Inferior parietal cortex (tissue), 1 donor: ENCODE measurements at regions not wholly inside any gene's neighbourhood (a gene's known extent, or its start where the extent isn't known, plus 50 kb on each side); places are given as distances from the start of the nearest gene placed in this dataset.
"Not testable (repeated sequence)": the region's sequence is repeated elsewhere in the genome, so short reads cannot be mapped to it uniquely, and the experiment has no call there.

Experiments
- DNase-seq: peaks from one replicate; pipeline ENCODE4 v3.0.0-alpha.2; 2016; ENCODE audit errors: extremely low spot score

GRCh38 chr15:79659691-79660090 is 227.6 kb downstream of the MINAR1 start:
- DNase-seq, result no peak

- DNase-seq, result no peak
Measured at GRCh38 chr15:79661411-79661810, 229.3 kb downstream of the MINAR1 start.

GRCh38 chr15:79673416-79674123 is 223.2 kb downstream of the MTHFS start:
- no peak for DNase-seq

GRCh38 chr15:79674124-79674465 is 222.7 kb downstream of the MTHFS start:
- no peak for DNase-seq

- no peak for DNase-seq
Measured at GRCh38 chr15:79675982-79676381, 220.8 kb downstream of the MTHFS start.

GRCh38 chr15:79676621-79677020 is 220.2 kb downstream of the MTHFS start:
- DNase-seq, result no peak

- DNase-seq, result no peak
Measured at GRCh38 chr15:79677241-79677640, 219.6 kb downstream of the MTHFS start.

GRCh38 chr15:79678032-79678701 is 218.6 kb downstream of the MTHFS start:
- no peak for DNase-seq

- no peak for DNase-seq
Measured at GRCh38 chr15:79680720-79681119, 216.1 kb downstream of the MTHFS start.

- no peak for DNase-seq
Measured at GRCh38 chr15:79682285-79682684, 214.5 kb downstream of the MTHFS start.

- DNase-seq, result no peak
Measured at GRCh38 chr15:79682851-79683288, 213.9 kb downstream of the MTHFS start.

GRCh38 chr15:79689030-79689429 is 207.8 kb downstream of the MTHFS start:
- no peak for DNase-seq

GRCh38 chr15:79700951-79701480 is 195.8 kb downstream of the MTHFS start:
- no peak for DNase-seq

GRCh38 chr15:79702621-79703020 is 194.2 kb downstream of the MTHFS start:
- no peak for DNase-seq

- DNase-seq, result no peak
Measured at GRCh38 chr15:79721256-79721655, 175.6 kb downstream of the MTHFS start.

GRCh38 chr15:79724312-79724711 is 172.5 kb downstream of the MTHFS start:
- DNase-seq, result peak; percentile 14

GRCh38 chr15:79724804-79725203 is 172.0 kb downstream of the MTHFS start:
- no peak for DNase-seq

- no peak for DNase-seq
Measured at GRCh38 chr15:79728867-79729266, 167.9 kb downstream of the MTHFS start.

- no peak for DNase-seq
Measured at GRCh38 chr15:79736435-79737000, 160.3 kb downstream of the MTHFS start.

- no peak for DNase-seq
Measured at GRCh38 chr15:79738143-79738542, 158.7 kb downstream of the MTHFS start.

GRCh38 chr15:79740561-79740960 is 156.3 kb downstream of the MTHFS start:
- no peak for DNase-seq

GRCh38 chr15:79743032-79743431 is 153.8 kb downstream of the MTHFS start:
- DNase-seq, result no peak

GRCh38 chr15:79744485-79744884 is 152.3 kb downstream of the MTHFS start:
- DNase-seq, result not testable (repeated sequence)
